HuH-7.5 (cell line): ENCODE measurements at regions not wholly inside any gene's neighbourhood (a gene's known extent, or its start where the extent isn't known, plus 50 kb on each side); places are given as distances from the start of the nearest gene placed in this dataset.
"Not testable (repeated sequence)": the region's sequence is repeated elsewhere in the genome, so short reads cannot be mapped to it uniquely, and the experiment has no call there.

Experiments used
- DNase-seq: peaks from one replicate; pipeline ENCODE4 v3.0.0; 2011; ENCODE audit warnings: low spot score

DNA sequence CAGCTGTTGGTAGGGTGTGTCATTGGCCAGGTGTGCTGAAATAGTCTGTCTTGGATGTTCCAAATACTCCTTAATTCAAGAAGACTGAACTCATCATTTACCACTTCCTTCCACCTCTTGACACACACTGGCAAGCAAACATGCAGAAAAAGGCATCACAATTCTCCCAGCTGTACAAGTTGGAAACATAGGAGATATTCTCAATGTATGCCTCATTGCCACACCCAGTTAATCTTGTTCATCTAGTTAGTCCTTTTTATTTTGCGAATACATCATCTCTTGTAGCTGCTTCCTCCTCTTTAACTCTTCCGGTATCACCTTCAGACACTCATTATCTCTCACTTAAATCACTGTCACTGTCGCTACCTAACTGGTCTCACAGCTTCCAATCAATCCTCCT, 75.1 kb upstream of the GOT2 start:
- DNase-seq = no peak

DNA sequence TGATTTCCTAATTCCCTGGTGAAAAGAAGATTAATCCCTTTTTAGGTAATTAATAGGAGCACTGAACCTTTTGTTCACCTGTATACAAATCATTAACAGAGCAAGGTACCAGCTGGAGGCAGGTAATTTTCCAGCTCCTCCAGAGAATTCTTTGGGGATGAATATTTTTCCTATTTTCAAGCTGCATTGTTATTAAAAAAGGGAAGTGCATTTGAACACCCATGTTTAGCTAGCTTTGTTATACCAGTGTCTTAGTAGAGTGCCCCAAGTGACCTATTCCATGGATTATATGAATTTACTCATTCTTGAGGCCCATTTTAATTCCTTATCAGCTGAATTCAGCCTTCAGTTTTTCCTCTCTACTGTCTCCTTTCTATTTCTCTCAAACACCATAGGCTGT, 73.2 kb upstream of the GOT2 start:
- DNase-seq = no peak

DNA sequence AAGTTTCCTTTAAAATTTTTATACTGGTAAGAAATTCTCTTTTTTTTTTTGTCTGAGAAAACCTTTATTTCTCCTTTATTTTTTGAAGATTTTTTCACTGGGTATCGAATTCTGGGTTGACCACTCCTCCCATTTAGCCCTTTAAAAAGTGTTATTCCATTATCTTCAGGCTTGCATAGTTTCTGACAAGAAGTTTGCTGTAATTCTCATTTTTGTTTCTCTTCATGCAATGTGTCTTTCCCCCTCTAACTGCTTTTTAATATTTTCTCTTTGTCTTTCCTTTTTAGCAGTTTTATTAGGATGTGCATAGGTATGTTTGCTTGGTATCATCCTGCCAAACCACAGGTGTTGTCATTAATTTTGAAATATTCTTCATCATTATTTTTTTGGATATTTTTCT, 67.7 kb upstream of the GOT2 start:
- no peak for DNase-seq

DNA sequence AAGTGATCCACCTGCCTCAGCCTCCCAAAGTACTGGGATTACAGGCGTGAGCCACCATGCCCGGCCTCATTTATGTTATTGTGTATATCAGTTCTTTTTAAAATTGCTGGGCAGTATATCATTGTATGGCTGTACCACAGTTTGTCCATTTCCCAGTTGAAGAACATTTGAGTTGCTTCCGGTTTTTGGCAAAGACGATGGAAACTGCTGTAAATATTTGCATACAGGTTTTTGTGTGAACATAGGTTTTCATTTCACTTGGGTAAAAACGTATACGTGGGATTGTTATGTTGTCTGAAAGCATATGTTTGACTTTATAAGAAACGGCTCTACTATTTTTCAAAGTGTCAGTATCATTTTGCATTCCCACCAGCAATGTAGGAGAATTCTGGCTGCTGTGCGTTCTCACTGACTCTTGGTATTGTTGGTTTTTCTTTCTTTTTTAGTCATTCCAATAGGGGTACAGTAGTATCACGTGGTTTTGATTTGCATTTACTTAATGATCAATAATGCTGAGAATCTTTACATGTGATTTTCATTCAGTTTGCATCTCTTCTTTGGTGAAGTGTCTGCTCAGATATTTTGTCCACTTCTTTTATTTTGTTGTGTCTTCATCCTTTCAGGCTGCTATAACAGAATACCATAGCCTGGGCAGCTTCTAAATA, 63.2 kb upstream of the GOT2 start:
- DNase-seq = no peak

- no peak for DNase-seq
Measured at GRCh38 chr16:58793366-58793765, 59.2 kb upstream of the GOT2 start.

- no peak for DNase-seq
Measured at GRCh38 chr16:58792188-58792587, 58.1 kb upstream of the GOT2 start.

GRCh38 chr16:58790816-58791557, 56.9 kb upstream of the GOT2 start:
- not testable (repeated sequence) for DNase-seq

GRCh38 chr16:58789351-58789750, 55.2 kb upstream of the GOT2 start:
- no peak for DNase-seq
